Endothelial cell (in vitro differentiated cells): ENCODE measurements at regions not wholly inside any gene's neighbourhood (a gene's known extent, or its start where the extent isn't known, plus 50 kb on each side); places are given as distances from the start of the nearest gene placed in this dataset.

Experiments used
- DNase-seq: peaks from one replicate; pipeline ENCODE4 v3.0.0; 2021; ENCODE audit warnings: low spot score
- H3K27ac Mint-ChIP-seq: one replicate; pipeline ENCODE4 v1.8.0; 2021; ENCODE audit warnings: mixed read lengths, inconsistent platforms; ENCODE audit not compliant: unreplicated experiment
- H3K27me3 Mint-ChIP-seq: one replicate; pipeline ENCODE4 v1.8.0; 2021; ENCODE audit warnings: mild to moderate bottlenecking, moderate library complexity, mixed read lengths, inconsistent platforms; ENCODE audit not compliant: unreplicated experiment
- H3K36me3 Mint-ChIP-seq: one replicate; pipeline ENCODE4 v1.8.0; 2021; ENCODE audit warnings: mild to moderate bottlenecking, low read depth, mixed read lengths, inconsistent platforms; ENCODE audit not compliant: unreplicated experiment
- H3K4me1 Mint-ChIP-seq: one replicate; pipeline ENCODE4 v1.8.0; 2021; ENCODE audit warnings: mild to moderate bottlenecking, mixed read lengths, inconsistent platforms; ENCODE audit not compliant: unreplicated experiment
- H3K4me3 Mint-ChIP-seq: one replicate; pipeline ENCODE4 v1.8.0; 2021; ENCODE audit warnings: mild to moderate bottlenecking, mixed read lengths, inconsistent platforms; ENCODE audit not compliant: unreplicated experiment
- H3K9me3 Mint-ChIP-seq: one replicate; pipeline ENCODE4 v1.8.0; 2021; ENCODE audit warnings: mixed read lengths, inconsistent platforms; ENCODE audit not compliant: unreplicated experiment
- TF ChIP-seq, protein P1 (sequence below): fragments of 200-600 bp; sonication (generic); IDR thresholded peaks from one replicate; pipeline ENCODE4 v1.5.0; 2021; ENCODE audit warnings: antibody characterized with exemption; ENCODE audit not compliant: unreplicated experiment

DNA sequence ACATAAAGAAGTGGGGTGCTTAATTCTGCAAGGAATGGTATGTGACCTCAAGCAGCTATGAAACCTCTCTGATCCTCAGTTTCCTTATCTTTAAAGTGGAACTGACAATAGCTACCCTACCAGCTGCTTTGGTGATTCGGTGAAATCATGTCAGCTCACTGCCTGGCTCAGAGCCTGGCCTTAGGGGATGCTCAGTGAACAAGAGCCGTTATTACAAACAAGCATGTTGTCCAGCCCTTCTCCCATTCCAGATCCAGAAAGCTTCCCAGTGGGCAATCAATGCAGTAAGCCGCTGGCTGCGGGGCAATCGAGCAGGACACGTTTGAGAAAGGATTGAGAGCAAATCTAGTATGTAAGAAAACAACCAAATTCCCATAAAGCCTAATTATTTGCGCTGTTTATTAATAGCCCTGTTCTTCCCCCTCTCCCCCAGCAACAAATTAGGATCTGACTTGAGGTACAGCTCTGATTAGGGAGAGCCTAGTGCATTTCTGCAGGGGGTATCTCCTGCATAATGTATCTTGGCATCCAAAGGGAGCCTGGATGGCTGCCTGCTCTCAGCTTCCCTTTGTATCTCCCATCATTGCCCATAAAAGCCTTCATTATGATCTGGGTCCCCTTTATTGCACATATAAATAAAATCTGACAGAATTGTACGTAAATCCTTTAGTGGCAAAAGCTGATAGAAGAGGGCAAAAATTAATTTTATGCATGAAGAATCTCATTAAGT lies 371.4 kb downstream of the TMEM232 start:
- no peak for DNase-seq
- H3K4me3 Mint-ChIP-seq = no peak overlapping the region
- TF ChIP-seq, protein P1, sequence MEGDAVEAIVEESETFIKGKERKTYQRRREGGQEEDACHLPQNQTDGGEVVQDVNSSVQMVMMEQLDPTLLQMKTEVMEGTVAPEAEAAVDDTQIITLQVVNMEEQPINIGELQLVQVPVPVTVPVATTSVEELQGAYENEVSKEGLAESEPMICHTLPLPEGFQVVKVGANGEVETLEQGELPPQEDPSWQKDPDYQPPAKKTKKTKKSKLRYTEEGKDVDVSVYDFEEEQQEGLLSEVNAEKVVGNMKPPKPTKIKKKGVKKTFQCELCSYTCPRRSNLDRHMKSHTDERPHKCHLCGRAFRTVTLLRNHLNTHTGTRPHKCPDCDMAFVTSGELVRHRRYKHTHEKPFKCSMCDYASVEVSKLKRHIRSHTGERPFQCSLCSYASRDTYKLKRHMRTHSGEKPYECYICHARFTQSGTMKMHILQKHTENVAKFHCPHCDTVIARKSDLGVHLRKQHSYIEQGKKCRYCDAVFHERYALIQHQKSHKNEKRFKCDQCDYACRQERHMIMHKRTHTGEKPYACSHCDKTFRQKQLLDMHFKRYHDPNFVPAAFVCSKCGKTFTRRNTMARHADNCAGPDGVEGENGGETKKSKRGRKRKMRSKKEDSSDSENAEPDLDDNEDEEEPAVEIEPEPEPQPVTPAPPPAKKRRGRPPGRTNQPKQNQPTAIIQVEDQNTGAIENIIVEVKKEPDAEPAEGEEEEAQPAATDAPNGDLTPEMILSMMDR = no peak
- H3K36me3 Mint-ChIP-seq = no peaks in the 10 kb centered on the region
- H3K27ac Mint-ChIP-seq = no peak overlapping the region
- H3K4me1 Mint-ChIP-seq = no peaks in the 10 kb centered on the region
- H3K9me3 Mint-ChIP-seq = no peaks in the 10 kb centered on the region
- no peaks in the 10 kb centered on the region for H3K27me3 Mint-ChIP-seq

DNA sequence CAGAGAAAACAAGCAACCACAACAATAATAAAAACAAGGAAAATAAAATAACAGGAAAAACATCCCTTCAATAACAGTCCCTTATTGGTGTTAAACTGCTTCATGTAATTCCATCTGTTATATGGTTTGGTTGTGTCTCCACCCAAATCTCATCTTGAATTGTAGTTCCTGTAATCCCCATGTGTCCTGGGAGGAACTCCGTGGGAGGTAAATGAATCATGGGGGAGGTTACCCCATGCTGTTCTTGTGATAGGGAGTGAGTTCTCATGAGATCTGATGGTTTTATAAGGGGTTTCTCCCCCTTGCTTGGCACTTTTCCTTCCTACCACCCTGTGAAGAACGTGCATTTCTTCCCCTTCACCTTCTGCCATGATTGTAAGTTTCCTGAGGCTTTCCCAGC lies 369.8 kb downstream of the TMEM232 start:
- Mint-ChIP-seq H3K27me3 (no peaks in the 10 kb centered on the region), H3K4me3 (no peak overlapping the region), H3K9me3 (no peaks in the 10 kb centered on the region), H3K4me1 (no peaks in the 10 kb centered on the region), H3K36me3 (no peaks in the 10 kb centered on the region), H3K27ac (no peak overlapping the region)
- TF ChIP-seq, protein P1 = no peak
- DNase-seq = no peak

DNA sequence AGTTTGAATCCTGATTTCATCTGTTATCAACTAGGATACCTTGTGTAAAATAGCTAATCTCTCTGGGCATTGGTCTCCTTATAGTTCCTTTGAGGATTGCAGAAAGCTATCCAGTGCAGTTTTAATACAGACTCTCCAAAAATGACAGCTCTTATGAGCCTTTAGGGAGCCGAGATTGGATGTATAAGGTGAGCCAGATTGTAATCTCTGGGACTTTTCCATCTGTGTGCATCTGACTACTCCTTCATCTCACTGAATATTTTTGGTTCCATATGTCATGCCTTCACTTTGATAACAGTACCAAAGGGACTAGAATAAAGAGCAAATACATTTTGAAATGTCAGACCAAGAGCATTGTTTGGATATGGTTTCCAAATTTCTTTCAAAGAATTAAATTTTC lies 367.2 kb downstream of the TMEM232 start:
- no peaks in the 10 kb centered on the region for H3K9me3 Mint-ChIP-seq
- peaks cover 8% of the 10 kb centered on the region for H3K4me1 Mint-ChIP-seq
- no peaks in the 10 kb centered on the region for H3K27me3 Mint-ChIP-seq
- H3K4me3 Mint-ChIP-seq = no peak overlapping the region
- H3K36me3 Mint-ChIP-seq = no peaks in the 10 kb centered on the region
- TF ChIP-seq, protein P1 = no peak
- no peak for DNase-seq
- H3K27ac Mint-ChIP-seq = no peak overlapping the region

DNA sequence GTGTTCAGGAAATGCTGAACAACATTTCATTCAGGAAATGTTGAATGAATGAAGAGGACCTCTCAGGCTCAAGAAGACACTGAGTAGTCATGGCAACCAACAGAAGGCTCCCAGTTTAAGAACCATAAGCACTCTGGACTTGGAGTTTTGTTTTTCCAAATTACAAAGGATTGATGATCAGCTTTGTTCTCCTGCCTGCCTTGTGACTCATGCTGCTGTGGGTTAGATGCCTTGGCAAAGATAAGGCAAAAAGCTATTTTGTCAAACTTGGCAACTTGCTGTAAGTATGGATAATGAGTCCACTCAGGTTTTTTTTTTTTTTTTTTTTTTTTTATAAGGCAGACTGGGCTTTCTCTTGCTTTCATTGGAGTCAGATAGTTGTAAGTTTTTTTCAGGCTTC lies 365.0 kb downstream of the TMEM232 start:
- H3K36me3 Mint-ChIP-seq = no peaks in the 10 kb centered on the region
- no peak overlapping the region for H3K27ac Mint-ChIP-seq
- TF ChIP-seq, protein P1 = no peak
- no peaks in the 10 kb centered on the region for H3K9me3 Mint-ChIP-seq
- H3K27me3 Mint-ChIP-seq = no peaks in the 10 kb centered on the region
- H3K4me3 Mint-ChIP-seq = no peak overlapping the region
- peaks cover 8% of the 10 kb centered on the region for H3K4me1 Mint-ChIP-seq
- no peak for DNase-seq

DNA sequence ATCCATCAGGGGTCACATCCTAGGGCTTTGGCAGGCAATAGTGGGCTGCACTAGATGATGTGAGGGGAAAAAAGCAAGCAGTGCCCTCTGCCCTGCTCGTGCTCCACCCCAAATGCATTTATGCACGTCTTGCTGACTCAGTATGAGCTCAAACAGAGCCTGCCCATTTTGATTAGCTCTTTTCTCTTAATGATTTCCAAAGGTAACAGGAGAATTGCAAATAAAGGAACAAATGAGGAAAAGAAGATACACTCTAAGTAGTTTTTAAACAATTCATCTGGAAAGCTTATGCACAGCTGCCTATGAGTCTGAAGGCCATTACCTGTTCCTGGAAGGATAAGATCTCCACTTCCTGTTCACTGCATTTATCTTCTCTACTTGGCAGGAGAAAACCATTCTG lies 364.2 kb downstream of the TMEM232 start:
- Mint-ChIP-seq H3K27ac (no peak overlapping the region), H3K9me3 (no peaks in the 10 kb centered on the region), H3K4me3 (no peak overlapping the region), H3K4me1 (peaks cover 8% of the 10 kb centered on the region), H3K27me3 (no peaks in the 10 kb centered on the region), H3K36me3 (no peaks in the 10 kb centered on the region)
- TF ChIP-seq, protein P1 = no peak
- DNase-seq = no peak
